GM12892 (cell line): ENCODE measurements at regions not wholly inside any gene's neighbourhood (a gene's known extent, or its start where the extent isn't known, plus 50 kb on each side); places are given as distances from the start of the nearest gene placed in this dataset.

ENCODE experiments used
- POLR2A ChIP-seq: IDR thresholded peaks from 2 replicates; pipeline ENCODE4 v1.6.1; 2011; ENCODE audit warnings: low read depth, low read length, control low read depth
- TAF1 ChIP-seq: IDR thresholded peaks from 2 replicates; pipeline ENCODE4 v1.6.1; 2011; ENCODE audit warnings: low read depth, mild to moderate bottlenecking, control low read depth, low read length, borderline replicate concordance

GRCh38 chr2:118464046-118464445 lies 375.8 kb downstream of the INSIG2 start:
- TF ChIP-seq TAF1 (no peak), POLR2A (no peak)
